Endodermal cell (in vitro differentiated cells): ENCODE measurements at regions not wholly inside any gene's neighbourhood (a gene's known extent, or its start where the extent isn't known, plus 50 kb on each side); places are given as distances from the start of the nearest gene placed in this dataset.

Experiments
- DNase-seq: peaks from one replicate; pipeline ENCODE4 v3.0.0-alpha.2; 2017
- H3K27ac ChIP-seq: 2 replicates; pipeline ENCODE4 v1.5.1; 2013; ENCODE audit warnings: mild to moderate bottlenecking, low read depth, low read length, moderate library complexity
- H3K27me3 ChIP-seq: 2 replicates; pipeline ENCODE4 v1.6.1; 2013; ENCODE audit warnings: mild to moderate bottlenecking, low read length, moderate library complexity; ENCODE audit not compliant: insufficient read depth, control insufficient read depth, poor library complexity, severe bottlenecking
- H3K36me3 ChIP-seq: 2 replicates; pipeline ENCODE4 v1.7.0; 2013; ENCODE audit warnings: mild to moderate bottlenecking, low read length, moderate library complexity; ENCODE audit not compliant: control insufficient read depth, insufficient read depth
- H3K4me1 ChIP-seq: one replicate; pipeline ENCODE4 v1.7.0; 2013; ENCODE audit warnings: low read length; ENCODE audit not compliant: control insufficient read depth, insufficient read depth
- H3K4me3 ChIP-seq: 2 replicates; pipeline ENCODE4 v1.5.1; 2013; ENCODE audit warnings: mild to moderate bottlenecking, low read length, moderate library complexity
- H3K9ac ChIP-seq: 2 replicates; pipeline ENCODE4 v1.6.1; 2013; ENCODE audit warnings: mild to moderate bottlenecking, low read length, moderate library complexity; ENCODE audit not compliant: poor library complexity, severe bottlenecking; ENCODE audit errors: extremely low read depth
- H3K9me3 ChIP-seq: 2 replicates; pipeline ENCODE4 v1.6.1; 2013; ENCODE audit warnings: mild to moderate bottlenecking, low read length, moderate library complexity; ENCODE audit not compliant: control insufficient read depth
- H3K27ac Mint-ChIP-seq: 2 replicates; pipeline ENCODE4 v1.8.0; 2020; ENCODE audit warnings: mixed read lengths
- H3K27me3 Mint-ChIP-seq: 2 replicates; pipeline ENCODE4 v1.8.0; 2021; ENCODE audit warnings: mild to moderate bottlenecking, mixed read lengths; ENCODE audit not compliant: insufficient read depth
- H3K36me3 Mint-ChIP-seq: 2 replicates; pipeline ENCODE4 v1.8.0; 2020; ENCODE audit warnings: low read depth, mixed read lengths
- H3K4me1 Mint-ChIP-seq: 2 replicates; pipeline ENCODE4 v1.8.0; 2020; ENCODE audit warnings: mixed read lengths
- H3K4me3 Mint-ChIP-seq: 2 replicates; pipeline ENCODE4 v1.8.0; 2020; ENCODE audit warnings: mild to moderate bottlenecking, moderate library complexity, mixed read lengths
- H3K9me3 Mint-ChIP-seq: 2 replicates; pipeline ENCODE4 v1.8.0; 2020; ENCODE audit warnings: mild to moderate bottlenecking, mixed read lengths
- WGBS, 2 experiments: methylation state at CpG; one replicate each; pipeline versions ENCODE4 v1.1.5 to v1.1.7; 2013; ENCODE audit warnings: missing lambda C conversion rate in 2 of 2, mixed read lengths in 1 of 2; ENCODE audit not compliant: insufficient coverage in 1 of 2, insufficient read length in 1 of 2; 5-methylcytosine and 5-hydroxymethylcytosine counted together
- TF ChIP-seq, protein P1 (sequence below): fragments of 200-600 bp; sonication (generic); conservative IDR thresholded peaks from 2 replicates; pipeline ENCODE4 v1.5.0; 2021; ENCODE audit warnings: antibody characterized with exemption, mild to moderate bottlenecking

DNA sequence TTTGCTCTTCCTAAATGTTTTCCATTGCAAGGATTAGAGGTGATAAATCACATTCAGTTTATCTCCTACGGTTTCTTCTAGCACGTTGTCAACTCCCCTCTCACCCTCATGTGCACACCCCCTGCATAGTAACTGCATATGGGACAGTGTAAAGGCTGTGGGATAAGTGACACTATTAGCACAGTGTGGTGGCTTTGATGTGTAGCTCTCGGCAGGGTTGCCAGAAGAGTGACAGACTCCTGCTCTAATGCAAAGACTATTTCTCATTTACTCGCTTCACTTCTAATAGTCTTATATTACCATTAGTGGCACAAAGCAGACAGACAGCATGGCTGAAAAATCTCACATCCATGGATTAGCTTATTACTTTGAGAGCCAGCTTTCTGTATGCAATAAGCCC is 454.6 kb downstream of the CETN3 start:
- H3K27ac Mint-ChIP-seq: no peak overlapping the region
- H3K4me3 Mint-ChIP-seq: no peak overlapping the region
- Histone ChIP-seq H3K9me3 (no peaks in the 10 kb centered on the region), H3K27ac (peak overlapping the region; percentile 41), H3K9ac (no peak overlapping the region), H3K36me3 (no peaks in the 10 kb centered on the region), H3K4me3 (no peak overlapping the region), H3K4me1 (peaks cover 6% of the 10 kb centered on the region), H3K27me3 (no peaks in the 10 kb centered on the region)
- H3K36me3 Mint-ChIP-seq: no peaks in the 10 kb centered on the region
- no peaks in the 10 kb centered on the region for H3K27me3 Mint-ChIP-seq
- TF ChIP-seq, protein P1, sequence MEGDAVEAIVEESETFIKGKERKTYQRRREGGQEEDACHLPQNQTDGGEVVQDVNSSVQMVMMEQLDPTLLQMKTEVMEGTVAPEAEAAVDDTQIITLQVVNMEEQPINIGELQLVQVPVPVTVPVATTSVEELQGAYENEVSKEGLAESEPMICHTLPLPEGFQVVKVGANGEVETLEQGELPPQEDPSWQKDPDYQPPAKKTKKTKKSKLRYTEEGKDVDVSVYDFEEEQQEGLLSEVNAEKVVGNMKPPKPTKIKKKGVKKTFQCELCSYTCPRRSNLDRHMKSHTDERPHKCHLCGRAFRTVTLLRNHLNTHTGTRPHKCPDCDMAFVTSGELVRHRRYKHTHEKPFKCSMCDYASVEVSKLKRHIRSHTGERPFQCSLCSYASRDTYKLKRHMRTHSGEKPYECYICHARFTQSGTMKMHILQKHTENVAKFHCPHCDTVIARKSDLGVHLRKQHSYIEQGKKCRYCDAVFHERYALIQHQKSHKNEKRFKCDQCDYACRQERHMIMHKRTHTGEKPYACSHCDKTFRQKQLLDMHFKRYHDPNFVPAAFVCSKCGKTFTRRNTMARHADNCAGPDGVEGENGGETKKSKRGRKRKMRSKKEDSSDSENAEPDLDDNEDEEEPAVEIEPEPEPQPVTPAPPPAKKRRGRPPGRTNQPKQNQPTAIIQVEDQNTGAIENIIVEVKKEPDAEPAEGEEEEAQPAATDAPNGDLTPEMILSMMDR: no peak
- peak; percentile 47 for DNase-seq
- 39% methylated on average over 4 of the region's 4 CpGs; no CpG with 5 or more reads in 1 of the 2 experiments for WGBS, 2 experiments
- peaks cover 37% of the 10 kb centered on the region for H3K4me1 Mint-ChIP-seq
- H3K9me3 Mint-ChIP-seq: no peaks in the 10 kb centered on the region

DNA sequence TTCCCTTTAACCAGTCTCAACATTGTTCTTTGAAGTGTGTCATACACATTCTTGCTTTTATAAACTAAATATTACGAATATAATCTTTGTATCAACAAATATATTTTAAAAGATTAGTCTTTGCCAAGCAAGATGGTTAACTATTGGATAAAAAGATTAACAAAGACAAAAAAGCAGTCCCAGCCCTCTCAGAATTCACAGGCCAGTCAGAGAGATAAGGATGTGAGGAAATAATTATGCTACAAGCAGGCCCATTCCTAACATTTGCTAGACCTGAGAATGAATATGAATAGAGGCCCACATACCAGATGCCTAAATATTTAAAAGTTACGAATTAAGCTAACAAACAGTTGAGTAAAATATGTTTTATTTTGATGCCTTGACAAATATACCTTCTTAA is 457.7 kb downstream of the CETN3 start:
- Mint-ChIP-seq H3K36me3 (no peaks in the 10 kb centered on the region), H3K4me1 (peaks cover 38% of the 10 kb centered on the region), H3K27ac (no peak overlapping the region), H3K9me3 (no peaks in the 10 kb centered on the region), H3K27me3 (no peaks in the 10 kb centered on the region), H3K4me3 (no peak overlapping the region)
- DNase-seq: no peak
- Histone ChIP-seq H3K27ac (no peak overlapping the region), H3K9ac (no peak overlapping the region), H3K36me3 (no peaks in the 10 kb centered on the region), H3K4me1 (peaks cover 6% of the 10 kb centered on the region), H3K4me3 (no peak overlapping the region), H3K9me3 (no peaks in the 10 kb centered on the region), H3K27me3 (no peaks in the 10 kb centered on the region)
- TF ChIP-seq, protein P1: no peak
- WGBS, 2 experiments: no CpG with 5 or more reads among the region's 2 CpGs

GRCh38 chr5:89950234-89950633 is 459.3 kb downstream of the CETN3 start:
- Mint-ChIP-seq H3K4me1 (peaks cover 29% of the 10 kb centered on the region), H3K36me3 (no peaks in the 10 kb centered on the region), H3K9me3 (no peaks in the 10 kb centered on the region), H3K27ac (no peak overlapping the region), H3K27me3 (no peaks in the 10 kb centered on the region), H3K4me3 (no peak overlapping the region)
- Histone ChIP-seq H3K4me1 (peaks cover 5% of the 10 kb centered on the region), H3K4me3 (no peak overlapping the region), H3K27me3 (no peaks in the 10 kb centered on the region), H3K9me3 (no peaks in the 10 kb centered on the region), H3K36me3 (no peaks in the 10 kb centered on the region), H3K27ac (no peak overlapping the region), H3K9ac (no peak overlapping the region)
- no peak for DNase-seq
- 95% methylated on average over 1 of the region's 1 CpG; no CpG with 5 or more reads in 1 of the 2 experiments for WGBS, 2 experiments
- TF ChIP-seq, protein P1: no peak
